Activated CD4-positive, alpha-beta T cell treated with anti-CD3 and anti-CD28 coated beads, Interleukin-2, amount 10 ng/mL, durations not matched to agents 24 days and 14 days (primary cell): ENCODE measurements at regions not wholly inside any gene's neighbourhood (a gene's known extent, or its start where the extent isn't known, plus 50 kb on each side); places are given as distances from the start of the nearest gene placed in this dataset.

Source experiments
- DNase-seq: peaks from one replicate; pipeline ENCODE4 v3.0.0; 2022
- H3K27ac Mint-ChIP-seq: one replicate; pipeline ENCODE4 v1.8.0; 2022; ENCODE audit warnings: mild to moderate bottlenecking, mixed read lengths
- H3K27me3 Mint-ChIP-seq: one replicate; pipeline ENCODE4 v1.8.0; 2022; ENCODE audit warnings: mixed read lengths
- H3K36me3 Mint-ChIP-seq: one replicate; pipeline ENCODE4 v1.8.0; 2022; ENCODE audit warnings: low read depth, mild to moderate bottlenecking, mixed read lengths
- H3K4me1 Mint-ChIP-seq: one replicate; pipeline ENCODE4 v1.8.0; 2021; ENCODE audit warnings: mixed read lengths
- H3K4me3 Mint-ChIP-seq: one replicate; pipeline ENCODE4 v1.8.0; 2022; ENCODE audit warnings: mild to moderate bottlenecking, moderate library complexity, mixed read lengths
- H3K9me3 Mint-ChIP-seq: one replicate; pipeline ENCODE4 v1.8.0; 2021; ENCODE audit warnings: mixed read lengths
- intact Hi-C: fragments of 100-400 bp; cut with micrococcal nuclease; formaldehyde crosslinking; loops from one replicate; pipeline ENCODE4 v1.15.1; 2023

DNA sequence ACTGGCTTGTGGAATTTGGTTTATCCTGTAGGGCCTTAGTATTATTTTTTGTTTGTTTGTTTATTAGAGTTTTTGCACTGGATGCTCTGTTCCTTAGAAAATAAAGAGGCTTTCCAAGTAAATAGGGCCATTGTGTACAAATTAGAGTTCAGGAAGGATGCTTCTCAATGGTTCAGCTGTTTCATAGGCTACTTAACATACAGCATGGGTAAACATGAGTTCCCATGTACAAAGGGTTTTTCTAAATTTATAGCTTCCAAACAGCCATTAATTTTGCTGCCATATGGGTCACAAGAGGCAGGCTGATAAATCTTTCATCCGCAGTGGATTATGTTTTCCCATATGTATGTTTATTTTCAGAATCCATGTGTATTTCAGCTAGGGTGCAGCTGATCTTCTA is 121.6 kb upstream of the WDR11 start:
- no peaks in the 10 kb centered on the region for H3K36me3 Mint-ChIP-seq
- no peaks in the 10 kb centered on the region for H3K4me1 Mint-ChIP-seq
- no peak overlapping the region for H3K4me3 Mint-ChIP-seq
- DNase-seq: no peak
- no peaks in the 10 kb centered on the region for H3K27me3 Mint-ChIP-seq
- intact Hi-C loops: no loop called here
- no peak overlapping the region for H3K27ac Mint-ChIP-seq
- no peaks in the 10 kb centered on the region for H3K9me3 Mint-ChIP-seq

DNA sequence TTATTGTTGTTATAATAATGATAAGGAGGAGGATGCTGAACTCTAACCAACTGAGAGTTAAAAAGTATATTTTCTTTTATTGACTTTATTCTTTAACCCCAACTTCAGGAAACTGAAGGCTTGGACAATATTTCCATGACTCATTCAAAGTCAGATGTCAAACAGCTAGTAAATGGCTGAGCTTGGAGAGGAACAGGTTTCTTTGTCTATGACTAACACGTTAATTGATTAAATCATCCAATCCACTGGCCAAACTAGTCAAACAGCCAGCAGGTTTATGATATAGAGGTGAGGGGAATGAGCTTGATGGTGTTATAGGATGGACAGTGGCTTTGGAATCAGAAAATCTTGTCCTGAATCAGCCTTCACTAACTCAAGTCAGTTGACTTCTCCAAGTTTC is 119.1 kb upstream of the WDR11 start:
- no peak overlapping the region for H3K4me3 Mint-ChIP-seq
- H3K36me3 Mint-ChIP-seq: no peaks in the 10 kb centered on the region
- no peaks in the 10 kb centered on the region for H3K27me3 Mint-ChIP-seq
- H3K27ac Mint-ChIP-seq: no peak overlapping the region
- no peaks in the 10 kb centered on the region for H3K9me3 Mint-ChIP-seq
- no peaks in the 10 kb centered on the region for H3K4me1 Mint-ChIP-seq
- intact Hi-C loops: no loop called here
- no peak for DNase-seq

DNA sequence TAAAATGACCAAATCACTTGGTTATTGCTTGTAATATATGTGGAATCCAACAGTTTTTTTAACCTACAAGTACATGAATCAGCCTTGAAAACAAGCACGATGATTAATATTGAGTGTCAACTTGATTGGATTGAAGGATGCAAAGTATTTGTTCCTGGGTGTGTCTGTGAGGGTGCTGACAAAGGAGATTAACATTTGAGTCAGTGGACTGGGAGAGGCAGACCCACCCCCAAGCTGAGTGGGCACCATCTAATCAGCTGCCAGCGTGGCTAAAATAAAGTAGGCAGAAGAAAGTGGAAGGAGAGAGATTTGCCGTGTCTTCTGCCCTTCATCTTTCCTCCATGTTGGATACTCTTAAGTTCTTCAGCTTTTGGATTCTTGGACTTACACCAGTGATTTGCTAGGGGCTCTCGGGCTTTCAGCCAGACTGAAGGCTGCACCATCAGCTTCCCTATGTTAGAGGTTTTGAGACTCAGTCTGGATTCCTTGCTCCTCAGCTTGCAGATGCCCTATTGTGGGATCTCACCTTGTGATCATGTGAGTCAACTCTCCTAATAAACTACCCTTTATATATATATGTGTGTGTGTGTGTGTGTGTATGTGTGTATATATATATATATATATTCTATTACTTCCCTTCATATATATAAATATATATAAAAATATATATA is 118.4 kb upstream of the WDR11 start:
- Mint-ChIP-seq H3K4me3 (no peak overlapping the region), H3K27ac (no peak overlapping the region), H3K9me3 (no peaks in the 10 kb centered on the region), H3K27me3 (no peaks in the 10 kb centered on the region), H3K36me3 (no peaks in the 10 kb centered on the region), H3K4me1 (no peaks in the 10 kb centered on the region)
- DNase-seq: peak; percentile 56
- intact Hi-C loops: no loop called here

DNA sequence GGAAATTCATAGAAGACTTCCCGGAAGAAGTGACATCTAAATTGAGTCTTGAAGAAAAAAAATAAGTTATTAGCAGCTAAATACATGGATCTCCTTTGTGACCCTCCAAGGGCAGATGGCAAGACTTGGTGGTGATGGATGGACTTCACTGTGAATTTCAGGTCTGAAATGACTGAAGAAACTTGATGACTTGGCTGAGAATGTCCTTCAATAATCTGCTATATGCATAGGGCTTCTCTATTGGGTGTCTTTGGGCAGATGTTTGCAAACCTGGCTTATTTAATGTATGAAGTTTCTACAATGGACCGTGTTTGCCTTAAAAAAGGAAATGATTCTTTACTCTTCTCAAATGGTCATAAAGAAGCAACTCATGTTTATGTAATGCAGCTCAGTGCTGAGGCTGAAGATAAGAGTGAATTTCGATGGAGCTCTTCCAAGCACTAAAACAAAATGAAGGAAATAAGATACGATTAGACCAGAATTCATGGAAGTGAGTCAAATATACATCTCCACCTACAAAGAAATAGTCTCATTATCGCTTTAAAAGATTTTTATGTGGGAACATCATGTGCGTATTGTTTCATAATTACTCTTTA is 116.6 kb upstream of the WDR11 start:
- DNase-seq: no peak
- H3K4me3 Mint-ChIP-seq: no peak overlapping the region
- intact Hi-C loops: loop anchor here (2.0 kb wide), 1 partner anchor 312 kb away; no protein-coding TSS in a partner anchor
- no peaks in the 10 kb centered on the region for H3K36me3 Mint-ChIP-seq
- no peak overlapping the region for H3K27ac Mint-ChIP-seq
- H3K4me1 Mint-ChIP-seq: no peaks in the 10 kb centered on the region
- H3K9me3 Mint-ChIP-seq: no peaks in the 10 kb centered on the region
- no peaks in the 10 kb centered on the region for H3K27me3 Mint-ChIP-seq

DNA sequence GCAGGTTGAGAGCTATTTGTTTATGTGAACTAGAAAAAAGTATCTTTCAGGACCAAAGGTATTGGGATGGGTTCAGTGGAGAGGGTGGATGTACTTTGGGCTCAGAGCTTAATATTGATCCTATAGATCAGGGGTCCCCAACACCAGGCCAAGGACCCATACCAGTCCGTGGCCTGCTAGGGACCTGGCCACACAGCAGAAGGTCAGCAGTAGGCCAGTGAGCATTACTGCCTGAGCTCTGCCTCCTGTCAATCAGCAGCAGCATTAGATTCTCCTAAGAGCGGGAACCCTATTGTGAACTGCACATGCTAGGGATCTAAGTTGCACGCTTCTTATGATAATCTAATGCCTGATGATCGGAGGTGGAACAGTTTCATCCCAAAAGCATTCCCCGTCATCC is 115.8 kb upstream of the WDR11 start:
- Mint-ChIP-seq H3K27me3 (no peaks in the 10 kb centered on the region), H3K36me3 (no peaks in the 10 kb centered on the region), H3K4me3 (no peak overlapping the region), H3K27ac (no peak overlapping the region), H3K4me1 (no peaks in the 10 kb centered on the region), H3K9me3 (no peaks in the 10 kb centered on the region)
- DNase-seq: peak; percentile 59
- intact Hi-C loops: loop anchor here (2.0 kb wide), 1 partner anchor 313 kb away; no protein-coding TSS in a partner anchor

DNA sequence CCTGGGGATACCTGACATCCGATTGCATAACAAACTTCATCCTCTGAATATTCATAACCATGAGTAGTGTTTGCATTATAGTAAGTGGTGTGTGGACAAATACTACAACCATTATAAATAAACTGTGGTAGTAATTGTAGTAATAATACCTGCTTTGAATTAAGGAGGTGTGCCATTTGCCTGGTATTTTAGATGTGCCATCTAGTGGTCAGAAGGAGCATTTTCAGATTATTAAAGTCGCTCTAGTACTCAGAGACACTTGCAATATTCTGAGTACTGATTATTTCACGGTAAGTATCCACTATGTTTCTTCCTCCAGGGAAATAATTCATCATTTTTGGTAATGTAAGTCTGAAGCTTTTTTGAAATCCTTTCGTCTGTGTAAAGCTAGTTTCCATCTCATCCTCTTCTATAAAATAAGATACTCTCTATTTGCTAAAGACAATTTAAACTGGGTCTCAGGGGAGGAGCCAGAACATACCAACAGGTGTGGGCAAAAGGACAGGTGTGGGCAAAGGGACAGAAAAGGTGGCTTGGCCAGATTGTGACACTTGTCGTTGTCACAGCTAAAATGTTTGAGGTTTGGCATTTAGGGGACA is 115.3 kb upstream of the WDR11 start:
- Mint-ChIP-seq H3K4me3 (no peak overlapping the region), H3K9me3 (no peaks in the 10 kb centered on the region), H3K27me3 (no peaks in the 10 kb centered on the region), H3K27ac (no peak overlapping the region), H3K36me3 (no peaks in the 10 kb centered on the region), H3K4me1 (no peaks in the 10 kb centered on the region)
- no peak for DNase-seq
- intact Hi-C loops: loop anchor here (2.0 kb wide), 1 partner anchor 313 kb away; no protein-coding TSS in a partner anchor

DNA sequence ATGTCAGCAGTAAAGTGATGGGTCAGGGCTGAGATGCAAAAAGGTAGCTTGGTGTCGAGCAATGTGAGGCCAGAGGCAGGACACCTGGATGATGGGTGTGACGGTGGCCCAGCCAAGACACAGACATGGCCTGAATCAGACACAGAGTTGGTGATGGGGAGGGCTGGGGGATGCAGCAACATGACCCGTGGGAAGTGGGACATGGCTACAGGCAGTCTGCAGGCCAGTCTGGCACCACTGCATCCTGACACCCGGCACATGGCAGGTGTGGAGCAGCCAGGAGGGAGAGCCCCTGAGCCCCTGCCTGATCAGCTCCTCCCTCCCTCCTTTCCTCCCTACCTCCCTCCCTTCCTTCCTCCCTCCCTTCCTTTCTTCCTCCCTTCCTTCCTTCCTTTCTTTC is 114.8 kb upstream of the WDR11 start:
- H3K9me3 Mint-ChIP-seq: no peaks in the 10 kb centered on the region
- DNase-seq: peak; percentile 53
- H3K27ac Mint-ChIP-seq: no peak overlapping the region
- no peaks in the 10 kb centered on the region for H3K27me3 Mint-ChIP-seq
- H3K36me3 Mint-ChIP-seq: no peaks in the 10 kb centered on the region
- intact Hi-C loops: no loop called here
- H3K4me3 Mint-ChIP-seq: no peak overlapping the region
- no peaks in the 10 kb centered on the region for H3K4me1 Mint-ChIP-seq

DNA sequence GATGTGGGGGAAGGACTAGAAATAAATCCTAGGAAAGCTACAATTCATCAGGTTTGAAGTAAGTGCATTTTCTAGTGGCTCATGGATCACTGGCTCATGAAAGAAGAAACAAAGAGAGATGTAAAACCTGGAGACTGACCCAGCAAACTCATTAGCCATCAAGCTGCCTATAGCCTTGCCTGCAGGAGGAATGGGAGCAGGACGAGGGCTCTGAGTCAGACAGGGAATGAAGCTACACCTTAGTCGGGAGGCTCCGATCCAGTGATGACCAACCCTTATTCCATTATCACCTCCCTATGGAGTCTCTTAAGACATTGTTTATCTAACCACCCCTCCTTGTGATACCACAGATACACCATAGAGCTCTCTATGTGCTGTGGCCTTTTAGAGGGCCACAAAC is 112.5 kb upstream of the WDR11 start:
- Mint-ChIP-seq H3K9me3 (no peaks in the 10 kb centered on the region), H3K4me3 (no peak overlapping the region), H3K27ac (no peak overlapping the region), H3K36me3 (no peaks in the 10 kb centered on the region), H3K27me3 (no peaks in the 10 kb centered on the region), H3K4me1 (no peaks in the 10 kb centered on the region)
- intact Hi-C loops: no loop called here
- no peak for DNase-seq

DNA sequence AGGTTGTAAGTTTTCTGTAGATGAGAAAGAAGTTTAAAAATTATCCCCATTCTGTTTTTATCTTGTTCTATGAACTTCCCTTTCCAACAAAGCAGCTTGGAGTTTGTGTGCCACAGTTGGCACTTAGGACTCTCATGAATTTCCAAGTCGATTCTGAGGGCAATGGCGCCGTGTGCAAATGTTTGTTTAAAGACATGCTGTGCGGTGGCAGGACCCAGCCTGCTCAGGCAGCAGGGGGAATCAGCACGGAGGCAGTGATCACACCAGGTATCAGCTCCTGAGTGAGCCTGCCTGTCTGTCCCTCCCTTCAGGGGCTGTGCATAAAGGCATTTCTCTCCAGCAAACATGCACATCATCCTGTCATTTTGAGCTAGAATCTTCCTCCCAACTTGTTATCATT is 109.8 kb upstream of the WDR11 start:
- H3K27me3 Mint-ChIP-seq: no peaks in the 10 kb centered on the region
- H3K4me3 Mint-ChIP-seq: no peak overlapping the region
- intact Hi-C loops: no loop called here
- no peaks in the 10 kb centered on the region for H3K4me1 Mint-ChIP-seq
- H3K36me3 Mint-ChIP-seq: no peaks in the 10 kb centered on the region
- DNase-seq: peak; percentile 34
- H3K27ac Mint-ChIP-seq: no peak overlapping the region
- no peaks in the 10 kb centered on the region for H3K9me3 Mint-ChIP-seq

DNA sequence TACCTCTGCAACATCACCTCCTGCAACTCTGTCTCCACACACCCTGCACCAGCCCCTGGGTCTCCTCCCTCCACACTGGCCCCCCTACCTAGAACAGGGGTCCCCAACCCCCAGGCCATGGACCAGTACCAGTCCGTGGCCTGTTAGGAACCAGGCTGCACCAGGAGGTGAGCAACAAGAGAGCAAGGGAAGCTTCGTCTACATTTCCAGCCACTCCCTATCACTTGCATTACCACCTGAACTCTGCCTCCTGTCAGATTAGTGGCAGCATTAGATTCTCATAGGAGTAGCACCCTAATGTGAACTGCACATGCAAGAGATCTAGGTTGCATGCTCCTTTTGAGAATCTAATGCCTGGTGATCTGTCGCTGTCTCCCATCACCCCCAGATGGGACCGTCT is 108.8 kb upstream of the WDR11 start:
- Mint-ChIP-seq H3K36me3 (no peaks in the 10 kb centered on the region), H3K27me3 (no peaks in the 10 kb centered on the region), H3K27ac (no peak overlapping the region), H3K9me3 (no peaks in the 10 kb centered on the region), H3K4me3 (no peak overlapping the region), H3K4me1 (no peaks in the 10 kb centered on the region)
- DNase-seq: peak; percentile 4
- intact Hi-C loops: no loop called here

DNA sequence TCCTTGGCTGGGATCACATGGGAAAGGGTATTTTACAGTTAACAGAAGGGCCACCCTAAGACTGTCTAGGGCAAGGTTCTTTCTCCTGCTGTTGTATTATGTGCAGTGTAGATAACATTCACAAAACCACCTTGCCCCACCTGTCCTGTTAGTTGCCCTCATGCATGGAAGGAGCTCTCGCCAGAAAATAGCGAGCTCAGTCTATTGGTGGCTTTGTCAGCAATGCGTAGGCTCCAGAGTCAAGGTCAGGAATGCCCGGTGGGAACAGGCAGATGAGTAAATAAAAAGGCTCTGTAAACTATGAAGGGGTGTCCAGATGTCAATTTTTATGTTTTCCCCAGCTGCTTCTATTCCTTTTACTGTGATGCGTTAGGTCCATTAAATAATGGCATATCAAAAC is 107.1 kb upstream of the WDR11 start:
- no peak overlapping the region for H3K27ac Mint-ChIP-seq
- H3K27me3 Mint-ChIP-seq: peaks cover 2% of the 10 kb centered on the region
- no peaks in the 10 kb centered on the region for H3K4me1 Mint-ChIP-seq
- H3K4me3 Mint-ChIP-seq: no peak overlapping the region
- no peaks in the 10 kb centered on the region for H3K36me3 Mint-ChIP-seq
- DNase-seq: peak; percentile 35
- intact Hi-C loops: no loop called here
- H3K9me3 Mint-ChIP-seq: no peaks in the 10 kb centered on the region

DNA sequence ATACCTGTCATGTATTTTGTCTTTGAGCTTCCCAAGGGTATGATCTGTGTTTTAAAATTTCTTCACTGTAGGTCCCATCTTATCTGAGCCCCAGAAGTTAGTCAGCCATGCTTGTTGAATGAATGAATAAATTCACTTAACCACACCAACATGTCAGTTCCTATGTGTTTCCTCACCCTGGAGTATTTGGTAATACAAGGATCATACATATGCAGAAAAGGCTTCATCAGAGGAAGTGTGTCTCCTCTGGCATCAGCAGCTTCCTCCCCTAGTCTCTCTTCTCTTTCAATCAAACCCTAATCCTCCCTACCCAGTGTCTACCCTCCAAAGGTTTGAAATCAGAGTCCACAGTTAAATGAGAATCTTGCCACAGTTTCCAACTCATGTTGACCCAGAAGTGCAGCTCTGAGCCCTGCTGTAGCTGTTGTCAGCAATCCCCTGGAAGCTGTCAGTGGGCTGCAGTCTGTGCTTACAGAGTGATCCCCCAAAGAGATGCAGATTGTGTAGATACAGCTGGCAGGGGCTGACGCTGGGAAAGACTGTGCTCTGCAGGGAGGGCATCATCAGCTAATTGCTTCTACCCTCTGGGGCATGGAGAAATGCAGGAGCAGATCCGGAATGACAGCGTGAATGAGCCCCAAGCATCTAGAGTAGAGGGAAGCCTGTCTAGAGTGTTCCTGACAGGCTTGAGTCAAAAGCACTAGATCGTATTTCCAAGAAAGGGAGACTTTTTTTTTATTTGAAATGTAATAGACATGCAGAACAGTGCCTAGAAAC is 105.0 kb upstream of the WDR11 start:
- intact Hi-C loops: no loop called here
- DNase-seq: peak; percentile 37
- Mint-ChIP-seq H3K36me3 (no peaks in the 10 kb centered on the region), H3K4me1 (no peaks in the 10 kb centered on the region), H3K27me3 (peaks cover 8% of the 10 kb centered on the region), H3K9me3 (no peaks in the 10 kb centered on the region), H3K4me3 (no peak overlapping the region), H3K27ac (no peak overlapping the region)

DNA sequence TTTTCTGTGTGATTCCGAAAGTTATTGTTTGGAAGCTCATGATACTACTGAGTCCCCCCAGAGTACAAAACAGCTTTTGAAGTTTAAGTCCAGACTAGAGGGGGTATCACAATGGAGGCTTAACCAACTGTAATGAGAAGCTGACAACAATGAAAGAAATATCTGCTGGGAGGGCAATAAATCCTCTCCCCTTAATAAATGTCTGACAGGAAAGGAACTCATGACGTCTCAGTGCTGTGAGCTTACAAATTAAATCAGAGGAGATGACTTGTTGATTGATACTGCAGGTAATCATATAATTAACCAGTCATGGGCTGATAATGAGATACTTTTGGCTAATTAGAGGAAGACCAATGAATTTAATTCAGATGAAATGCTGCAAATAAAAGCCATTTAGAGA is 102.6 kb upstream of the WDR11 start:
- Mint-ChIP-seq H3K4me3 (no peak overlapping the region), H3K9me3 (no peaks in the 10 kb centered on the region), H3K36me3 (no peaks in the 10 kb centered on the region), H3K27me3 (peaks cover 8% of the 10 kb centered on the region), H3K27ac (no peak overlapping the region), H3K4me1 (no peaks in the 10 kb centered on the region)
- peak; percentile 1 for DNase-seq
- intact Hi-C loops: no loop called here

DNA sequence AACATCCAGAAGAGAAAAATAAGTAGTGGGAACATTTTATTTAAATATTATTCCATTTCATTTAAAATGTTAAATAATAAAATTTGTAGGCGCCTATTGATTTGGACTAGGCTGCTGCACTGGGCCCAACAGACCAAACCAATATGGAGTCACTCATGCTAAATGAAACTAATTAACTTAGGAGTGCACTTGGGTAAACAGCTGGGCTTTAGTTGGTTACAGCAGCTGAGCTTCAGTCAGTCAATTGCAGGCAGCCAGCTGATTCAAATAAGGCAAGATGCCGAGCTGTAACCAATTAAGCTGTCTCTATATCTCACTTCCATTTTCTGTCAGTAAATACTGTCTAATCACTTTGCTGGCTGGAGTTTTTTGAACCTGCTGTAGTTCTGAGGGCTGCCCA is 102.1 kb upstream of the WDR11 start:
- Mint-ChIP-seq H3K4me1 (no peaks in the 10 kb centered on the region), H3K27me3 (peaks cover 8% of the 10 kb centered on the region), H3K27ac (no peak overlapping the region), H3K36me3 (no peaks in the 10 kb centered on the region), H3K4me3 (no peak overlapping the region), H3K9me3 (no peaks in the 10 kb centered on the region)
- intact Hi-C loops: no loop called here
- peak; percentile 16 for DNase-seq
